Memory B cell (primary cell): ENCODE measurements at regions not wholly inside any gene's neighbourhood (a gene's known extent, or its start where the extent isn't known, plus 50 kb on each side); places are given as distances from the start of the nearest gene placed in this dataset.
"Not testable (repeated sequence)": the region's sequence is repeated elsewhere in the genome, so short reads cannot be mapped to it uniquely, and the experiment has no call there.

Experiments used
- ATAC-seq: fragments of 150-1000 bp; cut with Tn5 transposase; 2 replicates; pipeline ENCODE4 v1.10.0; 2021; ENCODE audit warnings: low read depth, mild to moderate bottlenecking, moderate library complexity
- DNase-seq, 2 donors: peaks; one replicate each; pipeline ENCODE4 v3.0.0; 2022; ENCODE audit warnings: low spot score in 2 of 2
- H3K27ac Mint-ChIP-seq: one replicate; pipeline ENCODE4 v1.8.0; 2022; ENCODE audit warnings: mild to moderate bottlenecking, moderate library complexity, mixed read lengths
- H3K27me3 Mint-ChIP-seq: one replicate; pipeline ENCODE4 v1.8.0; 2022; ENCODE audit warnings: mixed read lengths
- H3K36me3 Mint-ChIP-seq: one replicate; pipeline ENCODE4 v1.8.0; 2022; ENCODE audit warnings: mild to moderate bottlenecking, mixed read lengths
- H3K4me1 Mint-ChIP-seq: one replicate; pipeline ENCODE4 v1.8.0; 2022; ENCODE audit warnings: mixed read lengths
- H3K4me3 Mint-ChIP-seq: one replicate; pipeline ENCODE4 v1.8.0; 2022; ENCODE audit warnings: mild to moderate bottlenecking, moderate library complexity, mixed read lengths
- H3K9me3 Mint-ChIP-seq: one replicate; pipeline ENCODE4 v1.8.0; 2022; ENCODE audit warnings: mixed read lengths

DNA sequence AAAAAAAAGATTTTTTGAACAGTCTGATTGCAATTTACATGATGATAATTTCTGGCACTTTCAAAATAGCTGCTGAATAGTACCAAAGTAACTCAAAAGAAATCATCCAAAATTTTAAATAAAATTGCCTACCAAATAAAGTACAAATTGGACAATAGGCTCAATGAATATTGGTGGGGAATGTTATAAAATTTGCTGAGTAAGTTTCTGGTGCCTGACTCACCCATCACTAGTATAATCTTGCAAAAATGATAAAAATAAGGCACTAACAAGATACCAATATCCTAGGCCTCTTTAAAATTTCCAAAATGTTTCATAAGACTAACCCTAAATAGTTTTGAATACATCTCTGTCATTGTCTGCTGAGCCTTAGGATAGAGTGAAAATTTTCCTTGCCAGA, 145.3 kb upstream of the LRFN5 start:
- no peak overlapping the region for H3K4me3 Mint-ChIP-seq
- H3K36me3 Mint-ChIP-seq: no peaks in the 10 kb centered on the region
- DNase-seq: no peak
- H3K27ac Mint-ChIP-seq: no peak overlapping the region
- no peak for ATAC-seq
- no peaks in the 10 kb centered on the region for H3K27me3 Mint-ChIP-seq
- H3K9me3 Mint-ChIP-seq: peaks cover 2% of the 10 kb centered on the region
- H3K4me1 Mint-ChIP-seq: no peaks in the 10 kb centered on the region

DNA sequence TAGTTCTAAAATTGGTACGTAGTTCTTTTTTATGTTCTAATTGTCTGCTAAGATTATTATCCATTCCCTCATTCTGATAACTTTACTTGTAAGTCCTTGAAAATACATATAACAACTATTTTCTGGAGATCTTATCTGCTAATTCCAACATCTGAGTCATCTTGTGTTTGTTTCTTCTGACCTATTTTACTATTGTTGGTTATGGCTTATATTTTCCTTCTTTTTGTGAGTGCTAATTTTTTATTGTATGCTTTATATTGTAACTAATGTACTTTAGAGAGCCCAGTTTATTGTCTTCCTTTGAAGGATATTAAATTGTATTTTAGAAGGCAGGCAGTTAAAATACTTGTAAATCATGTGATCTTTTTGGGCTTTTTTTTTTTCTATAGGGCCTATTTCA, 149.3 kb upstream of the LRFN5 start:
- Mint-ChIP-seq H3K36me3 (no peaks in the 10 kb centered on the region), H3K9me3 (no peaks in the 10 kb centered on the region), H3K4me3 (no peak overlapping the region), H3K27ac (no peak overlapping the region), H3K27me3 (no peaks in the 10 kb centered on the region), H3K4me1 (no peaks in the 10 kb centered on the region)
- ATAC-seq (no peak), DNase-seq (no peak)

DNA sequence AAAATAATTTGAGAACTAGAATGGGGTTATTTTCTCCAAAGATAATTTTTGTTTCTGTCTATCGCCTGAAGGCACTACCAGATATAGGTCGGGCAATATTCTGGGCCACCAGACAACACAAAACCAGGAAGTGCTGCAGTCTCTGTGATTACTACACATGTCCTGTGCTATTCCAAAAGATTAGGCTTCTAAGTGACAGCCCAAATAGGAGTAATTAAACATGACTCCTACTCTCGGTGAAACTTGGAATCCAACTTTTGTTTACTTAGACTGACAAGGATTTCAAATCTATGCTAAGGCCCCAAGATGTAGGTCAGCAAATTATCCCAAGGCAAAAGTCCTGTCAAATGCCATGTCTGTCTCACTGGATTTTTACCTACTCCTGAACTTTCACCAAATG, 157.6 kb upstream of the LRFN5 start:
- ATAC-seq (no peak), DNase-seq (no peak)
- no peaks in the 10 kb centered on the region for H3K4me1 Mint-ChIP-seq
- no peaks in the 10 kb centered on the region for H3K36me3 Mint-ChIP-seq
- no peak overlapping the region for H3K4me3 Mint-ChIP-seq
- no peaks in the 10 kb centered on the region for H3K27me3 Mint-ChIP-seq
- no peak overlapping the region for H3K27ac Mint-ChIP-seq
- H3K9me3 Mint-ChIP-seq: no peaks in the 10 kb centered on the region

DNA sequence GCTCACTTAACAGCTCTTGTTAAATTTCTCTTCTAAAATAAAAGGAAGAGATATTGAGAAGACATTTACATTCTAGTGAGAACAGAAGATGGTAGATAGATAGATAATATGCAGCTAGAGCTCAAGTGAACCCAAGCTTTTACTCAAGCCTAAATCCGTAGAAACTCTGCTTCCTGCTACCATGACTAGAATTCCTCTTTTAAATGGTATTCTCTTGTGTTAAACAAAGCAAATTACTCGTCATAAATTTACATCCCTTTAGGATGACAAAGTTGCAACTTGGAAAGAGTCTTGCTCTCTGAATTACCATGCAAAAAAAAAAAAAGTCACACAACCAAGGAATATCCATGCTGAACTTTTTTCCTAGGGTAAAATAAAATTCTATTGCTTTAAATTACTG, 160.7 kb upstream of the LRFN5 start:
- H3K27me3 Mint-ChIP-seq: no peaks in the 10 kb centered on the region
- no peak overlapping the region for H3K4me3 Mint-ChIP-seq
- no peak overlapping the region for H3K27ac Mint-ChIP-seq
- ATAC-seq (no peak), DNase-seq (no peak)
- no peaks in the 10 kb centered on the region for H3K36me3 Mint-ChIP-seq
- H3K4me1 Mint-ChIP-seq: no peaks in the 10 kb centered on the region
- H3K9me3 Mint-ChIP-seq: no peaks in the 10 kb centered on the region

DNA sequence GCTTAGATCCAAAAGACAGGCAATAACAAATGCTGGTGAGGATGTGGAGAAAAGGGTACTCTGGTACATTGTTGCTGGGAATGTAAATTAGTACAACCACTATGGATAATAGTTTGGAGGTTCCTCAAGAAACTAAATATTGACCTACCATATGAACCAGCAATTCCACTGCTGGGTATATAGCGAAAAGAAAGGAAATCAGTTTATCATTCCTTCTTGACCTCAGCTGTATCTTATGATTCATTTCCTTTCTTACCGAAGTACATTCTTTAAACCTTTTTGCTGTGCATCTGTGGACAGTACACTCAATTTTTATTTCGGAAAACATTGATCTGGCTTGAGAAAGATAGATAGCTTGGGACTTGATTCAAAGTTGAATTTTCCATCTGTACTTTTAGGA, 183.2 kb upstream of the LRFN5 start:
- Mint-ChIP-seq H3K4me3 (no peak overlapping the region), H3K27me3 (no peaks in the 10 kb centered on the region), H3K9me3 (peaks cover 1% of the 10 kb centered on the region), H3K27ac (no peak overlapping the region), H3K36me3 (no peaks in the 10 kb centered on the region), H3K4me1 (no peaks in the 10 kb centered on the region)
- ATAC-seq: no peak
- DNase-seq: no peak

DNA sequence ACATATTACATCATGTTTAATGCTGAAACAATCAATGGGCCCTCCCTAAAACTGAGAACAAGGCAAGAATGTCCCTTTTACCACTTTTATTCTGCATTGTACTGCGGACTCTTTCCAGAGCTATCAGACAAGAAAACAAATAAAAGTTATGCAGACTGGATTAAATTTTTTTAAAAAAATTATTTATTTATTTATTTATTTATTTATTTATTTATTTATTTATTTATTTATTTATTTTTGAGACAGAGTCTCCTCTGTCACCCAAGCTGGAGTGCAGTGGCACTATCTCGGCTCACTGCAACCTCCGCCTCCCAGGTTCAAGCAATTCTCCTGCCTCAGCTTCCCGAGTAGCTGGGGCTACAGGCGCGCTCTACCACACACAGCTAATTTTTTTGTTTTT, 185.4 kb upstream of the LRFN5 start:
- not testable (repeated sequence) for H3K4me3 Mint-ChIP-seq, H3K9me3 Mint-ChIP-seq, DNase-seq, H3K36me3 Mint-ChIP-seq, H3K27me3 Mint-ChIP-seq, H3K27ac Mint-ChIP-seq, H3K4me1 Mint-ChIP-seq, ATAC-seq

DNA sequence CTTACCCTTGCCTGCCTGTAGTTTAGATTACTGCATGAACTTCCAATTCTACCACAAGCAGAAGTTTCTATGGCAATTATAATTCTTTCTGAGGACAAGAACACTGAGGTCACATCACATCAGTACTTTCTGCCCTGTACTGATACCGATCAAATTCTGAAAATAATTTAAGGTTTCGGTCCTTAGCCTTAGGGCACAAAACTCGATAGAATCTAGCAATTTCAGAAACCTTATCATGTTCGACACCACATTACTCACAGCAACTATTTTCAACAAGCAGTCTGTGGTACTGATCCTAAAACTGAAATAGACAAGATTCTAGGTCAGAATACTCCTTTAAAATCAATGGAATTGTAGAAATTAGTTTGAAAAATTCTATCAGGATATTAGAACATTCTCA, 187.0 kb upstream of the LRFN5 start:
- H3K4me3 Mint-ChIP-seq: no peak overlapping the region
- no peaks in the 10 kb centered on the region for H3K4me1 Mint-ChIP-seq
- H3K27me3 Mint-ChIP-seq: no peaks in the 10 kb centered on the region

DNA sequence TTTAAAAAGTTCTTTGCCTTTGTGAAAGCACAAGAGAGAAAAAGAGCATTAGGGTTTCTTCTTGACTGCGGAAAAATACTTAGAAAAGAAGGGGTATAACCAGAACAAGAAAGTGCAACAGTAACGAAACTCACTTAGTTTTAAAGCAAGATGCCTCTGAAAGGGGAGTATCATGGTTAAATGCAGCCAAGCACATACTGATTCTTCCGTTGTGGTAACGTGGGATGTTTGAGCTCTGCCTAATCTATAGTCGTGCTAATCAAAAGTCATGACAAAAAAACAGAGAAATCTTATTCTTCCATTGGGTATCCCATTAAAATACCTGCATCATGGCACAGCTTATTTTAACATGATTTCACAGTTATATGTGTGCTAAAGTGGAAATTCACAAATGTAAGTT, 187.8 kb upstream of the LRFN5 start:
- peaks cover 1% of the 10 kb centered on the region for H3K9me3 Mint-ChIP-seq
- no peaks in the 10 kb centered on the region for H3K36me3 Mint-ChIP-seq
- H3K27ac Mint-ChIP-seq: no peak overlapping the region
- no peaks in the 10 kb centered on the region for H3K4me1 Mint-ChIP-seq
- no peak overlapping the region for H3K4me3 Mint-ChIP-seq
- no peaks in the 10 kb centered on the region for H3K27me3 Mint-ChIP-seq
- ATAC-seq: no peak
- no peak for DNase-seq

More for the DNA sequence above, 187.0 kb upstream of the LRFN5 start:
- H3K27ac Mint-ChIP-seq: no peak overlapping the region
- H3K9me3 Mint-ChIP-seq: peaks cover 1% of the 10 kb centered on the region
- ATAC-seq: no peak
- no peak for DNase-seq
- H3K36me3 Mint-ChIP-seq: no peaks in the 10 kb centered on the region

DNA sequence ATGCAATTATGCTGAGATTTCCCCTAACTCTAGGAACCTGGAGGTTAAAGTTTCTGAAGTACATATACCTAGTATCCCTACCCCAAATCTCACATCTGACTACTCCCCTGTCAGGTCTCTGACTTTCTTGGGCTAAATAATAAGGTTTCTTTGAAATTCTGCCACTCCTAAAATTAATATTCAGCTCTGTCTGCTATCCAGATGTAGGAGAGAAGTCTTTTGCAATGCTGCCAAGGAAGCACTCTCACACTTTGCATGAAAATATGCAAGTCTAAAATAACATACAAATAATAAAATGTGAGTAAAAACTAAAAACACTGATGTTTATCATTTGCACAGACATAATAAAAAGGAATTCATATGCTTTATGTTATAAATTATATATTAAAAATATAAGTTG, 196.9 kb upstream of the LRFN5 start:
- Mint-ChIP-seq H3K4me3 (no peak overlapping the region), H3K36me3 (no peaks in the 10 kb centered on the region), H3K27me3 (no peaks in the 10 kb centered on the region), H3K4me1 (no peaks in the 10 kb centered on the region), H3K9me3 (no peaks in the 10 kb centered on the region), H3K27ac (no peak overlapping the region)
- DNase-seq (no peak), ATAC-seq (no peak)

DNA sequence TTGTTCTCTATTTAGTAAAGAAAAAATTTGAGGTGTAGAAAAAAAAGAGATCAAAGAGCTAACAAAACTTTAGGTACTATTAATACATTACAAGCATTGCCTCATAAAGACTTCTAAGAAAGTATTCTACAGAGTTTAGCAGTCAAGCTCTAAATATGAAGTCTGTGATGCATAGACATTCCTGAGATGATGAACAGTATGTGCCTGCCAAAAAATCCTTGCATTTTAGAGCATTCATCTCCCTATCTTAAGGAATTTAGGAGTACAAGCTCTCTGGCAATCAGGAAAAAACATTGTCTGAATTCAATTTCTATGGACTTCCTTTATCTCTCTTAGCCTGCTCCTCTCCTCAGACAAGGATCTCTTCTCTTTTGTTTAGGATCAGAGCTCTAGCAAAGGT, 202.6 kb upstream of the LRFN5 start:
- Mint-ChIP-seq H3K27me3 (no peaks in the 10 kb centered on the region), H3K4me3 (no peak overlapping the region), H3K36me3 (no peaks in the 10 kb centered on the region), H3K27ac (no peak overlapping the region), H3K9me3 (no peaks in the 10 kb centered on the region), H3K4me1 (no peaks in the 10 kb centered on the region)
- DNase-seq: no peak
- ATAC-seq: no peak

DNA sequence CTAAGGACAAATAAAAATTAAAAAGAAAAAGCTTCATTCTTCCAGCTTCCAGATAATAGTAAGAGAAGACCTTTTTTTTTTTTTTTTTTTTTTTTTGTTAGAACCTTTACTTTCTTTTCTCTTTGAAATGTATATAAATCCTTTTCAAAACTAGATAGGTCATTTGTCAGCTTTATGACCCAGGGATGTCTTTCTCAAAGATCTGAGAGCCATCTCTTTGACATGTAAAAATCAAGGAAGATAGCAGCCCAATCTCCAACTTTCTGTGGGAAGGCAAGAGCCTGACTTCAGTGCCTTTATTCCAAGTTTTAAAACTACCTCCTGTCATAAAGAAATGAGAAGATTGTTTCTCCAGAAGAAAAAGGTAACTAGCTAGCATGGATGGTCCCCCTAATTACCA, 203.3 kb upstream of the LRFN5 start:
- Mint-ChIP-seq H3K4me1 (no peaks in the 10 kb centered on the region), H3K4me3 (no peak overlapping the region), H3K9me3 (no peaks in the 10 kb centered on the region), H3K36me3 (no peaks in the 10 kb centered on the region), H3K27me3 (no peaks in the 10 kb centered on the region), H3K27ac (no peak overlapping the region)
- DNase-seq: no peak
- ATAC-seq: no peak

DNA sequence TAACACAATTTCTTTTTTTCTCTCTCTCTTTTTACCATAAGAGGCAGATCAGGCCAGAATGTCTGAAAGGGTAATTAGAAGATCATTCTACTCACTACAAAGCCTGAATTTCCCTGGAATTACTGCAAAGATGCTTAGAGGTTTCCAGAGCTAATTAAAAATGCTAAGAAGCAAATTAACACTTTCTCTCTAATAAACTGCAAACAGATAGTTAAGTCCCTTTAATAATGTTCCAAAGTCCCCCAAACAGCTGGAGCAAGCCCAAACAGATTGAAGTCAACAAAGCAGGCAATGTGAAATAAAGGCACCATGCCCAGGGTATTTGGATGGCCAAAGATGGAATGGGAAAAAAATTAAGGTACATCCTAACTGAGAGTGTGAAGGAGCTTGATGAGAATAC, 208.8 kb upstream of the LRFN5 start:
- no peak overlapping the region for H3K4me3 Mint-ChIP-seq
- DNase-seq (no peak), ATAC-seq (no peak)
- no peaks in the 10 kb centered on the region for H3K9me3 Mint-ChIP-seq
- no peaks in the 10 kb centered on the region for H3K27me3 Mint-ChIP-seq
- no peak overlapping the region for H3K27ac Mint-ChIP-seq
- no peaks in the 10 kb centered on the region for H3K36me3 Mint-ChIP-seq
- no peaks in the 10 kb centered on the region for H3K4me1 Mint-ChIP-seq

DNA sequence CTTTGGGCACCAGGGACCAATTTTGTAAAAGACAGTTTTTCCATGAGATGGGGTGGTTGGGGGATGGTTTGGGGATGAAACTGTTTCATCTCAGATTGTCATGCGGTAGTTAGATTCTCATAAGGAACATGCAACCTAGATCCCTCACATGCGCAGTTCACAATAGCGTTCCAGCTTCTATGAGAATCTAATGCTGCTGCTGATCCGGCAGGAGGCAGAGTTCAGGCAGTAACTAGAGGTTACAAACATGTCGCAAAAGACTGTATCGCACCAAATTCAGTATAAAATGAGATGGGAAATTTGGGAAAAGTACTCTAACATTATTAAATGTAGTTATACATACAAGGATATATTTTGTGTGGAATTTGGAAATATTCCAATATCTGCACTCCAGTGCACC, 213.2 kb upstream of the LRFN5 start:
- H3K27me3 Mint-ChIP-seq: no peaks in the 10 kb centered on the region
- ATAC-seq (no peak), DNase-seq (no peak)
- H3K36me3 Mint-ChIP-seq: no peaks in the 10 kb centered on the region
- H3K27ac Mint-ChIP-seq: no peak overlapping the region
- no peak overlapping the region for H3K4me3 Mint-ChIP-seq
- H3K9me3 Mint-ChIP-seq: no peaks in the 10 kb centered on the region
- H3K4me1 Mint-ChIP-seq: no peaks in the 10 kb centered on the region

DNA sequence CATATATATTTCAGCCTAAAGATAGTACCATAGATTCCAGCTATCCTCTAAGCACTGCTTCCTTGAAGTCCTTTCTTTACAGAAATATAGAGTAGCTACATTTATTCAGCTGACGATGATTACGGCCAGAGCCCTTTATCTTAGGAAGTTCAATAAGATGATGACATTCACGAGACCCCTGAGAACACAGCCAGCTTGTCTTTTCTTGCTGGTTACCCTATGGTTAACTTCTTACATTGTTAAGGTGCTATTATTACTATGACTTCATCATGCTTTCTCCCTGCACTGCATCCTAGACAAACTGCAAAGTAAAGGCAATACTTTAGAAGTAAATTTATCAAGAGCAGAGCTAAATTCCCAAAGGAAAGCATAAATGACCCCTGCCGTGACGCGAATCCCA, 214.4 kb upstream of the LRFN5 start:
- H3K36me3 Mint-ChIP-seq: no peaks in the 10 kb centered on the region
- DNase-seq (no peak), ATAC-seq (no peak)
- no peaks in the 10 kb centered on the region for H3K27me3 Mint-ChIP-seq
- H3K4me1 Mint-ChIP-seq: no peaks in the 10 kb centered on the region
- H3K9me3 Mint-ChIP-seq: no peaks in the 10 kb centered on the region
- H3K4me3 Mint-ChIP-seq: no peak overlapping the region
- H3K27ac Mint-ChIP-seq: no peak overlapping the region

DNA sequence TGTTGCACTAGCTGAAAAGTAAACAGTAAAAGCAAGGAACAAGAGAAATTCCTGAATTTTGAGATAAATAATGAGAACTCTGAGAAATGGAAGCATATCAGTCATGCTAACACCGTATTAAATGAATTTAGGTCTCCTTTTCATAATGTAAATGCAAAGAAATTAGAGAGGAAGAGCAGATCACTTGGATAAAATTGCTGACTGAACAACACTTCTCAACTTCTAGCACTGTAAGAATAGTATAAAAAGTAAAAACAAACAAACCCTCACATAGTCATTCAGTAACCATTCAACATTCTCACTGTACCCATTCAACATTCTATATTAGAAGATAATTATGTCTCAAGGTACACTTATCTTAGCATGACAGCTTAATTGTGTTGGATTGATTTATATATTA, 217.3 kb upstream of the LRFN5 start:
- no peak for DNase-seq
- ATAC-seq: no peak
- Mint-ChIP-seq H3K4me3 (no peak overlapping the region), H3K4me1 (no peaks in the 10 kb centered on the region), H3K36me3 (no peaks in the 10 kb centered on the region), H3K9me3 (no peaks in the 10 kb centered on the region), H3K27ac (no peak overlapping the region), H3K27me3 (no peaks in the 10 kb centered on the region)

DNA sequence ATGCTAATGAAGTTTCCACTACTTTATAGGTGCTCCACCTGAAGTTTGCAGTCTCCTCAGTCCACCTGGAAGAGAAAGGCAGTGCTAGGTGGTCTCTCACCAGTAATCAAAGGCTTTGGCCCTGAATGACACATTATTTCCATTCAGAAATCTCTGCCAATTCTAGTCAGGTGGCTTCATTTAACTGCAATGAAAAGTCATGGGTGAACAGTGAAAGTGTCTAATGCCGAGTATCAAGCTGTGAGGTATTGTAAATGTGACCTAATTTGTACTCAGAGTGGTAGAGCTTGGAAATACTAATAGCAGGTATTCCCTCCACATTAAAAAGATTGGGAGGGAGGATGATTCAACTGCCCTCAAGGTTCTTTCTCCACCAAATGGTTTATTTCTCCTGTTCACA, 220.9 kb upstream of the LRFN5 start:
- no peaks in the 10 kb centered on the region for H3K36me3 Mint-ChIP-seq
- H3K27ac Mint-ChIP-seq: no peak overlapping the region
- ATAC-seq (no peak), DNase-seq (no peak)
- no peaks in the 10 kb centered on the region for H3K27me3 Mint-ChIP-seq
- H3K4me1 Mint-ChIP-seq: no peaks in the 10 kb centered on the region
- H3K9me3 Mint-ChIP-seq: no peaks in the 10 kb centered on the region
- no peak overlapping the region for H3K4me3 Mint-ChIP-seq
